GM12801 (cell line): ENCODE measurements at regions not wholly inside any gene's neighbourhood (a gene's known extent, or its start where the extent isn't known, plus 50 kb on each side); places are given as distances from the start of the nearest gene placed in this dataset.

Source experiments
- TF ChIP-seq, protein P1 (sequence below): IDR thresholded peaks from one replicate; pipeline ENCODE4 v1.5.1; 2011; ENCODE audit warnings: control low read depth; ENCODE audit not compliant: insufficient read length; ENCODE audit errors: extremely low read depth

DNA sequence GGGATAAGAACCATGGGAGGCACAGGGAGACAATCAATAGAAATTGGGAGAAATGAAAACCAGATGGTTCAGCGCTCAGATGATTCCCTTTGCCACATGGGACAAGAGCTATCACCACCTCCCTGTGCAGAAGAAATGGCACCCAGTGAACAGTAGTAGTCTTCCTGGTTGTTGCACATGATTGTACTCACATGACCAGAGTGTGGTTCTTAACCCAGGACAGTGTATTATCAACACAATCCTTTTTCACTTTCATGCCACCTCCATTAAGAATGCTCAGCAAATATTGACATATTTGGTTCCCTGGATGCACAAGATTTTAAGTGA lies 149.0 kb upstream of the SH3BP4 start:
- TF ChIP-seq, protein P1, sequence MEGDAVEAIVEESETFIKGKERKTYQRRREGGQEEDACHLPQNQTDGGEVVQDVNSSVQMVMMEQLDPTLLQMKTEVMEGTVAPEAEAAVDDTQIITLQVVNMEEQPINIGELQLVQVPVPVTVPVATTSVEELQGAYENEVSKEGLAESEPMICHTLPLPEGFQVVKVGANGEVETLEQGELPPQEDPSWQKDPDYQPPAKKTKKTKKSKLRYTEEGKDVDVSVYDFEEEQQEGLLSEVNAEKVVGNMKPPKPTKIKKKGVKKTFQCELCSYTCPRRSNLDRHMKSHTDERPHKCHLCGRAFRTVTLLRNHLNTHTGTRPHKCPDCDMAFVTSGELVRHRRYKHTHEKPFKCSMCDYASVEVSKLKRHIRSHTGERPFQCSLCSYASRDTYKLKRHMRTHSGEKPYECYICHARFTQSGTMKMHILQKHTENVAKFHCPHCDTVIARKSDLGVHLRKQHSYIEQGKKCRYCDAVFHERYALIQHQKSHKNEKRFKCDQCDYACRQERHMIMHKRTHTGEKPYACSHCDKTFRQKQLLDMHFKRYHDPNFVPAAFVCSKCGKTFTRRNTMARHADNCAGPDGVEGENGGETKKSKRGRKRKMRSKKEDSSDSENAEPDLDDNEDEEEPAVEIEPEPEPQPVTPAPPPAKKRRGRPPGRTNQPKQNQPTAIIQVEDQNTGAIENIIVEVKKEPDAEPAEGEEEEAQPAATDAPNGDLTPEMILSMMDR = no peak

DNA sequence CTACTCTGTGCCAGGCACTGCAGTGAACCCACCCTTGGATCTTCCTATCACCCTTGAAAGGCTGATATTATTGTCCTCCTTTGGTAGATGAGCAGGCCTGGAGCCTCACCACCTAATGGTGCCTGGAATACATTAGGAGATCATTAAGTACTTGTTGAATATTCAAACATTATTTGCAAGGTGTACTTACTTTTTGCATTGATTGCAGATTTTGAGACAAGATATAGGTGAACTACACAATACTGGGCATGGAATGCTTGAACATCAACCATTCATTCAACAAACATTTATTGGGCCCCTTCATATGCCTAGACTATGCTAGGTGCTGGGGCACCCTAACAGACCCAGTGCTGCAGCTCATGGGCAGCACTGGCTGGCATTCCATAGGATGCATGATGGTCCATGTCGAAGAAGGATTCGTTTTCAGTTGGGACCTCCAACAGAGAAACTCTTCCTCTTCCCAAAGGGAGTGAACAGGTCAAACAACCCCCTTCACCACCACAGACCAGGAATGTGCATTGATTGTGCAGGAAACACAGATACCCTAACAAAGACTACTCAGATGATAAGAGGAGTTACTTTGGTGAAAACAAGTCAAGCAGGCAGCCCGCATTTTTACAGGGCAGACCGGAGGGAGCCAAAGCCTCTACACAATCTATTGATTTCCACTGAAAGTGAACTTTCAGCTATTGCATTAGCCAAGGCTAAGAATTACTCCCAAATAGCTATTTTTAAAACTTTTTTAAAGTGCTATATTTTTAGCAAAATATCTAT lies 149.6 kb upstream of the SH3BP4 start:
- TF ChIP-seq, protein P1 = no peak

DNA sequence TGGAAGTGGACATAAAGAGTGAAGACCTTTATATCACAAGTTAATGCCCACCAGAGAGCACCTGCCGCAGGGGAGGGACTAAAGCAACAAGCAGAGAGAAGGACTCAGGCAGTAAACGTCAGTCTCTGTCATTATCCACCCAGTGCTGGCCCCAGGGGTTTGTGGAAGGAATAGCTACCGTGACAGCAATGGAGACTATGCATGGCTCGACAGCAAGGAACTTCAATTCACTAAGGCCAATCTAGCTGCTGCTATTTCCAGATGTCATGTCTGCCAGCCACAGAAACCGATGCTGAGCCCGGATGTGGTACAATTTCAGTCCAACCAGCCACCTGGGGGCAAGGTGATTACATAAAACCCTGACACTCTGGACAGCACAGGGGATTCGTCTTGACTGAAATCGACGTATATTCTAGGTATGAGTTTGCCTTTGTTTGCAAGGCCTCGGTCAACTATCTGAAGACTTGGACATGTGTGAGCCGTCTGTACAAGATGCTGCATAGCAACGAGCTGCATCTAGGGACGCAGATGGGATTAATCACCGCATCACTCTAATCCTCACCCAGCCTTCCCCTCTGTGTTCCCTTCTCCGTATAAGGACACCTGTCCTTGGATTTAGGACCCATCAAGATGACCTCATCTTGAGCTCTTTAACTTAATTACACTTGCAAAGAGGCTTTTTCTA lies 154.1 kb upstream of the SH3BP4 start:
- TF ChIP-seq, protein P1 = no peak

DNA sequence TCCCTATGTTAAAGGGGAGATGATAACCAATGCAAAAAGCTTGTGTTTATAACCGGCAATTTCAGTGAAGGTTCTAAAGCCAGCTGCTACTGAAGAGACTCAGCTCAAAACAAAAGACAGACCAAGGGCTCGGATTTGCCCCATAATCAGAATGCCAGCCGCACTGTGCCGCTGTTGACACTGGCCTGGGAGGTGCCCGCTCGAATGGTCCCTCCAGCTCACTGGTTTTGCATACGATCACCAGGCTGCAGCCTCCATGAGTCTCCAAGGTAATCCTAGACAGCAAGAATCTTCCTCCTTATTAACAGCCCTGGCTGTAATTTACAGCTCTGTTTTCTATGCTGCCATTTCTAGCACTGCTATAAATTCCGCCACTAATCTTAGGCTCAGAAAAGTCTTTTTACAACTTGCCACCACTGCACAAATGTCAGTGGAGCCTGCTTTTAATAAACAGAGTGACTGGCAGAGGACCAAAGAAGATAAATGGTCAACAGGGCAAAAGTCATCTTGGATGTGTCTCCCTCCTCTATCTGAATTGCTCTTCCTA lies 155.7 kb upstream of the SH3BP4 start:
- TF ChIP-seq, protein P1 = no peak

DNA sequence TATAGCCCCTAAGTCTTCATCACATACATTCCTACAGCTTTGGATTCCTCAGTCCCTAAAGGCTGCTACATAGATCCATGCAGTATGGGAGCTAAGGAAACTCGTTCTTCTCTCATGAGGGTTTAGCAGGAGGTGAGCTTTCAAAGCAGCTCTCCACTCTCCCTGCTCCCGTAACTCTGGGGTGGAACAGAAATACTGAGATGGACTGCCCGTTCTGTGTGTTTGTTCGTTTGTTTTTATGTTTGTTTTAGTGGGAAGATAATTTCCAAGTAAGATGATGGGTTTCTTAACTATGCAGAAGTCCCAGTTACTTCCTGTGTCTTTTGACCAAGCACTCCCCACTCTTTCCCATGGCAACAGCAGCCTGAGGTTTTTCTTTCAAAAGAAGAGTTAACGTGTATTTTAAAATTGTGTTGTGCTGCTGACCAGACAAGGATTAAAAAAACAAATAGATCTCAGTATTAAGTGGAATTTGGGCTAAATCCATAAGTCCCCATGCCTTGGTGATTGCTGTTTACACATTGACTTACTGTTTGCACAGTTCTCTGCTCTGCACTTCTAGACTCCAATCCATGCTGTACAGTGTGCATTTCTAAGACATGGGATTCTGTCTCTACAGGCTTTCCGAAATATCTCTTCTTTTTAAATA lies 156.4 kb upstream of the SH3BP4 start:
- TF ChIP-seq, protein P1 = no peak

DNA sequence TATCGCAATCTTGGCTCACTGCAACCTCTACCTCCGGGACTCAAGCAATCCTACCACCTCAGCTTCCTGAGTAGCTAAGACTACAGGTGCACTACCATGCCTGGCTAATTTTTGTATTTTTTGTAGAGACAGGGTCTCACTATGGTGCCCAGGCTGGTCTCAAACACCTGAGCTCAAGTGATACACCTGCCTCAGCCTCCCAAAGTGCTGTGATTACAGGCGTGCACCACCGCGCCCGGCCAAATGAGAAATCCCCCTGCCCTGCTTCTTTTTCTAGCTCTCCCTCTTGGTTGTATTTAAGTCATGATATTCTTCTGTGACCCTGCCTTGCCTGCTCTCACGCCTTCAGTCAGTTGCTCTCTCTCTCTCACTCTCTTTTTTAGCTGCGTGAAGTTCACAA lies 157.0 kb upstream of the SH3BP4 start:
- TF ChIP-seq, protein P1 = no peak

DNA sequence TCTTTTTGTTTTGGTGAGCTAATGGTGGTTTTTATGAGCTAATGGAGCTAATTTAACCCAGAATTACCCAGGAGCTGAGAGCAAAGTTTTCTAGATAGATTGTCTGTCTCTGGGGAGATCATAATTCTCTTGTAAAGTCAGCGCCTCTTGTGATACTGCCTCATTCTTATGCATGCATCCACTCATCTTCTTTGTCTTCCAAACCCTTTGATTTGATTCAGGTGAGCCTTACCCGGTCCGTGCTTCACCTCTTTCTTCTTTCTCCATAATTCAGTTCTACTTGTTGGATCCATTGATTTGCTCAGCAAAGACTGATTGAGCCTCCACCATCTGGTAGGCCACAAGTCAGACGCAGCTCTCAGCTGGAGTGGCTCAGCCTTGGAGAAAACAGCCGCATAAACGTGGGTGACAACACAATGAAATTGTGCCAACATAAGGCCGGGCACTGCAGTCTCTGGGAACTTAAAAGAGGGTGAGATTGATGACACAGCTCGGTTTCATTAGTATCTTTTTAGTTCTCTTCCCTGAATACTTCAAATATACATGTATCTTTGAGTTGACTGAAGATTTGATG lies 158.5 kb upstream of the SH3BP4 start:
- TF ChIP-seq, protein P1 = no peak
